CD4-positive, alpha-beta T cell (primary cell): ENCODE measurements at regions not wholly inside any gene's neighbourhood (a gene's known extent, or its start where the extent isn't known, plus 50 kb on each side); places are given as distances from the start of the nearest gene placed in this dataset.

ENCODE experiments used
- ATAC-seq: fragments of 200-7000 bp; cut with Tn5 transposase; one replicate; pipeline ENCODE4 v1.10.0; 2022; ENCODE audit warnings: mild to moderate bottlenecking; ENCODE audit not compliant: poor library complexity
- CTCF ChIA-PET: fragments of 350-600 bp; sonication (Branson Sonifier 250); formaldehyde crosslinking; loops from one replicate; lab custom pipeline; 2021; ENCODE audit warnings: antibody characterized with exemption, inconsistent platforms; lab: Charles Lee
- POLR2A ChIA-PET: fragments of 350-600 bp; sonication (Branson Sonifier 250); formaldehyde crosslinking; loops from one replicate; lab custom pipeline; 2021; ENCODE audit warnings: antibody characterized with exemption, inconsistent platforms; lab: Charles Lee
- DNase-seq, 14 experiments: peaks; one replicate each; pipeline ENCODE4 v3.0.0-alpha.2; 2013 to 2020; ENCODE audit warnings: mixed read lengths in 2 of 14
- H3K27ac ChIP-seq, 2 donors: one replicate each; pipeline versions ENCODE4 v1.5.1 to v1.7.0; 2013; ENCODE audit warnings: low read length in 2 of 2, low read depth in 1 of 2, mild to moderate bottlenecking in 1 of 2
- H3K27me3 ChIP-seq, 2 experiments: 1 replicate in 1 of 2; 2 replicates in 1 of 2; pipeline versions ENCODE4 v1.6.1 to v1.7.0; 2013; ENCODE audit warnings: low read length in 2 of 2, control low read depth in 1 of 2, mild to moderate bottlenecking in 1 of 2, moderate library complexity in 1 of 2; ENCODE audit not compliant: insufficient read depth in 2 of 2, control insufficient read depth in 1 of 2
- H3K36me3 ChIP-seq: one replicate; pipeline ENCODE4 v1.6.1; 2013; ENCODE audit warnings: low read length, control low read depth; ENCODE audit not compliant: insufficient read depth
- H3K4me1 ChIP-seq: one replicate; pipeline ENCODE4 v1.6.1; 2013; ENCODE audit warnings: low read length, control low read depth; ENCODE audit not compliant: insufficient read depth
- H3K4me3 ChIP-seq: one replicate; pipeline ENCODE4 v1.5.1; 2013; ENCODE audit warnings: mild to moderate bottlenecking, low read length, moderate library complexity
- H3K9me3 ChIP-seq, 2 experiments: 1 replicate in 1 of 2; 2 replicates in 1 of 2; pipeline versions ENCODE4 v1.6.1 to v1.7.0; 2013; ENCODE audit warnings: low read length in 2 of 2, mild to moderate bottlenecking in 2 of 2, control low read depth in 1 of 2, moderate library complexity in 1 of 2; ENCODE audit not compliant: control insufficient read depth in 1 of 2, insufficient read depth in 1 of 2
- H3K27ac Mint-ChIP-seq: one replicate; pipeline ENCODE4 v1.8.0; 2020; ENCODE audit warnings: mixed read lengths
- H3K27me3 Mint-ChIP-seq: one replicate; pipeline ENCODE4 v1.8.0; 2021; ENCODE audit warnings: mixed read lengths
- H3K36me3 Mint-ChIP-seq: one replicate; pipeline ENCODE4 v1.8.0; 2021; ENCODE audit warnings: low read depth, mixed read lengths
- H3K4me1 Mint-ChIP-seq: one replicate; pipeline ENCODE4 v1.8.0; 2021; ENCODE audit warnings: low read depth, mixed read lengths
- H3K4me3 Mint-ChIP-seq: one replicate; pipeline ENCODE4 v1.8.0; 2020; ENCODE audit warnings: mild to moderate bottlenecking, mixed read lengths
- H3K9me3 Mint-ChIP-seq: one replicate; pipeline ENCODE4 v1.8.0; 2020; ENCODE audit warnings: mixed read lengths
- CTCF ChIP-seq: fragments of 200-600 bp; IDR thresholded peaks from one replicate; pipeline ENCODE4 v1.8.0; 2022; ENCODE audit warnings: antibody characterized with exemption, mild to moderate bottlenecking
- intact Hi-C, 2 experiments: fragments of 100-400 bp; cut with DNase I in 1 of 2; cut with micrococcal nuclease in 1 of 2; formaldehyde crosslinking; loops; one replicate each; pipeline versions ENCODE4 v1.15.1 to v1.9.0; 2023 to 2025; cut with DNase I, micrococcal nuclease

GRCh38 chr9:28938981-28939380 lies 1365.7 kb upstream of the C9orf72 start:
- ATAC-seq, result no peak
- no peak overlapping the region for H3K27ac Mint-ChIP-seq
- no peaks in the 10 kb centered on the region for H3K36me3 Mint-ChIP-seq
- POLR2A ChIA-PET, result no interaction called here
- H3K27ac ChIP-seq, result no peak overlapping the region
- H3K4me3 Mint-ChIP-seq, result no peak overlapping the region
- no peaks in the 10 kb centered on the region for H3K36me3 ChIP-seq
- H3K4me1 Mint-ChIP-seq, result no peaks in the 10 kb centered on the region
- no peaks in the 10 kb centered on the region for H3K4me1 ChIP-seq
- DNase-seq, result no peak
- peaks cover 5% of the 10 kb centered on the region for H3K9me3 Mint-ChIP-seq
- H3K27me3 ChIP-seq, result no peaks in the 10 kb centered on the region
- H3K9me3 ChIP-seq, result no peaks in the 10 kb centered on the region
- no peak for TF ChIP-seq CTCF
- intact Hi-C loops, result no loop called here
- no peak overlapping the region for H3K4me3 ChIP-seq
- CTCF ChIA-PET, result no interaction called here
- no peaks in the 10 kb centered on the region for H3K27me3 Mint-ChIP-seq

GRCh38 chr9:28941856-28942255 lies 1368.6 kb upstream of the C9orf72 start:
- H3K4me3 Mint-ChIP-seq, result no peak overlapping the region
- Histone ChIP-seq H3K4me3 (no peak overlapping the region), H3K27ac (no peak overlapping the region), H3K4me1 (no peaks in the 10 kb centered on the region), H3K27me3 (no peaks in the 10 kb centered on the region), H3K36me3 (no peaks in the 10 kb centered on the region), H3K9me3 (no peaks in the 10 kb centered on the region)
- H3K27ac Mint-ChIP-seq, result no peak overlapping the region
- TF ChIP-seq CTCF, result no peak
- POLR2A ChIA-PET, result no interaction called here
- no peaks in the 10 kb centered on the region for H3K36me3 Mint-ChIP-seq
- intact Hi-C loops, result loop anchor here in 1 of 2 experiments (5.0 kb wide), 2 partner anchors 40 to 50 kb away; no protein-coding TSS in a partner anchor
- no peak for ATAC-seq
- DNase-seq, result no peak
- H3K4me1 Mint-ChIP-seq, result no peaks in the 10 kb centered on the region
- H3K27me3 Mint-ChIP-seq, result no peaks in the 10 kb centered on the region
- CTCF ChIA-PET, result no interaction called here
- H3K9me3 Mint-ChIP-seq, result peaks cover 5% of the 10 kb centered on the region

GRCh38 chr9:28942941-28943340 lies 1369.7 kb upstream of the C9orf72 start:
- Mint-ChIP-seq H3K27ac (no peak overlapping the region), H3K4me1 (no peaks in the 10 kb centered on the region), H3K9me3 (peaks cover 3% of the 10 kb centered on the region), H3K27me3 (no peaks in the 10 kb centered on the region), H3K4me3 (no peak overlapping the region), H3K36me3 (no peaks in the 10 kb centered on the region)
- Histone ChIP-seq H3K27me3 (no peaks in the 10 kb centered on the region), H3K27ac (no peak overlapping the region), H3K4me3 (no peak overlapping the region), H3K9me3 (no peaks in the 10 kb centered on the region), H3K4me1 (no peaks in the 10 kb centered on the region), H3K36me3 (no peaks in the 10 kb centered on the region)
- intact Hi-C loops, result loop anchor here in 1 of 2 experiments (5.0 kb wide), 2 partner anchors 39 to 51 kb away; no protein-coding TSS in a partner anchor
- TF ChIP-seq CTCF, result no peak
- ATAC-seq (no peak), DNase-seq (no peak)
- ChIA-PET POLR2A (no interaction called here), CTCF (no interaction called here)
